ENCODE measurements at regions not wholly inside any gene's neighbourhood (a gene's known extent, or its start where the extent isn't known, plus 50 kb on each side); places are given as distances from the start of the nearest gene placed in this dataset.
A peak's percentile ranks its signal among the peaks of the same experiment; 100 is the strongest.

GRCh38 chr6:150666071-150666470 is 66.4 kb downstream of the PLEKHG1 start:
- Histone ChIP-seq H3K36me3 (ENCODE audit: control insufficient read depth in 2 of 2, insufficient read depth in 2 of 2, low read length in 1 of 2) (no peaks in the 10 kb centered on the region), H3K4me3 (ENCODE audit: low read depth in 1 of 2, low read length in 2 of 2) (no peak overlapping the region), H3K27ac (ENCODE audit: low read depth in 2 of 2, low read length in 1 of 2) (no peak overlapping the region), H3K27me3 (ENCODE audit: control insufficient read depth in 1 of 2, insufficient read depth in 2 of 2, low read length in 2 of 2) (no peaks in the 10 kb centered on the region), H3K9me3 (ENCODE audit: control insufficient read depth in 2 of 2, insufficient read depth in 1 of 2, low read depth in 1 of 2, low read length in 1 of 2) (no peaks in the 10 kb centered on the region), H3K4me1 (ENCODE audit: control insufficient read depth in 2 of 2, insufficient read depth in 2 of 2, low read length in 1 of 2) (peaks cover 0 to 2% of the 10 kb centered on the region in 2 donors)
- WGBS, 2 donors, result 61 to 74% methylated on average over 5 of the region's 5 CpGs

GRCh38 chr6:150667359-150667758 is 67.7 kb downstream of the PLEKHG1 start:
- WGBS, 2 donors, result 39 to 51% methylated on average over 1 of the region's 1 CpG
- H3K27ac ChIP-seq (ENCODE audit: low read depth in 2 of 2, low read length in 1 of 2), result peak overlapping the region in 1 of 2 donors; percentile 82

GRCh38 chr6:150667977-150668716 is 68.5 kb downstream of the PLEKHG1 start:
- peak overlapping the region; percentile 78 to 82 for H3K27ac ChIP-seq (ENCODE audit: low read depth in 2 of 2, low read length in 1 of 2)
- peaks cover 0 to 2% of the 10 kb centered on the region in 2 donors for H3K4me1 ChIP-seq (ENCODE audit: control insufficient read depth in 2 of 2, insufficient read depth in 2 of 2, low read length in 1 of 2)
- H3K36me3 ChIP-seq (ENCODE audit: control insufficient read depth in 2 of 2, insufficient read depth in 2 of 2, low read length in 1 of 2), result no peaks in the 10 kb centered on the region
- no peaks in the 10 kb centered on the region for H3K9me3 ChIP-seq (ENCODE audit: control insufficient read depth in 2 of 2, insufficient read depth in 1 of 2, low read depth in 1 of 2, low read length in 1 of 2)
- no peak overlapping the region for H3K4me3 ChIP-seq (ENCODE audit: low read depth in 1 of 2, low read length in 2 of 2)
- no peaks in the 10 kb centered on the region for H3K27me3 ChIP-seq (ENCODE audit: control insufficient read depth in 1 of 2, insufficient read depth in 2 of 2, low read length in 2 of 2)
- 17 to 27% methylated on average over 8 of the region's 8 CpGs for WGBS, 2 donors

More at GRCh38 chr6:150667359-150667758, 67.7 kb downstream of the PLEKHG1 start:
- no peaks in the 10 kb centered on the region for H3K9me3 ChIP-seq (ENCODE audit: control insufficient read depth in 2 of 2, insufficient read depth in 1 of 2, low read depth in 1 of 2, low read length in 1 of 2)
- H3K4me1 ChIP-seq (ENCODE audit: control insufficient read depth in 2 of 2, insufficient read depth in 2 of 2, low read length in 1 of 2), result peaks cover 0 to 2% of the 10 kb centered on the region in 2 donors
- H3K27me3 ChIP-seq (ENCODE audit: control insufficient read depth in 1 of 2, insufficient read depth in 2 of 2, low read length in 2 of 2), result no peaks in the 10 kb centered on the region
- H3K36me3 ChIP-seq (ENCODE audit: control insufficient read depth in 2 of 2, insufficient read depth in 2 of 2, low read length in 1 of 2), result no peaks in the 10 kb centered on the region
- H3K4me3 ChIP-seq (ENCODE audit: low read depth in 1 of 2, low read length in 2 of 2), result no peak overlapping the region

- H3K4me1 ChIP-seq (ENCODE audit: control insufficient read depth in 2 of 2, insufficient read depth in 2 of 2, low read length in 1 of 2), result peaks cover 0 to 6% of the 10 kb centered on the region in 2 donors
- H3K27me3 ChIP-seq (ENCODE audit: control insufficient read depth in 1 of 2, insufficient read depth in 2 of 2, low read length in 2 of 2), result no peaks in the 10 kb centered on the region
- WGBS, 2 donors, result 15 to 37% methylated on average over 1 of the region's 1 CpG
- no peak overlapping the region for H3K4me3 ChIP-seq (ENCODE audit: low read depth in 1 of 2, low read length in 2 of 2)
- H3K9me3 ChIP-seq (ENCODE audit: control insufficient read depth in 2 of 2, insufficient read depth in 1 of 2, low read depth in 1 of 2, low read length in 1 of 2), result no peaks in the 10 kb centered on the region
- peak overlapping the region; percentile 54 to 66 for H3K27ac ChIP-seq (ENCODE audit: low read depth in 2 of 2, low read length in 1 of 2)
- H3K36me3 ChIP-seq (ENCODE audit: control insufficient read depth in 2 of 2, insufficient read depth in 2 of 2, low read length in 1 of 2), result no peaks in the 10 kb centered on the region
These were observed 69.2 kb downstream of the PLEKHG1 start for GRCh38 chr6:150668900-150669302.

- peaks cover 0 to 8% of the 10 kb centered on the region in 2 donors for H3K4me1 ChIP-seq (ENCODE audit: control insufficient read depth in 2 of 2, insufficient read depth in 2 of 2, low read length in 1 of 2)
- H3K36me3 ChIP-seq (ENCODE audit: control insufficient read depth in 2 of 2, insufficient read depth in 2 of 2, low read length in 1 of 2), result no peaks in the 10 kb centered on the region
- no peaks in the 10 kb centered on the region for H3K9me3 ChIP-seq (ENCODE audit: control insufficient read depth in 2 of 2, insufficient read depth in 1 of 2, low read depth in 1 of 2, low read length in 1 of 2)
- no peaks in the 10 kb centered on the region for H3K27me3 ChIP-seq (ENCODE audit: control insufficient read depth in 1 of 2, insufficient read depth in 2 of 2, low read length in 2 of 2)
- 96 to 98% methylated on average over 7 of the region's 7 CpGs for WGBS, 2 donors
- no peak overlapping the region for H3K27ac ChIP-seq (ENCODE audit: low read depth in 2 of 2, low read length in 1 of 2)
- no peak overlapping the region for H3K4me3 ChIP-seq (ENCODE audit: low read depth in 1 of 2, low read length in 2 of 2)
These were observed 70.6 kb downstream of the PLEKHG1 start for GRCh38 chr6:150670311-150670710.

- Histone ChIP-seq H3K27me3 (ENCODE audit: control insufficient read depth in 1 of 2, insufficient read depth in 2 of 2, low read length in 2 of 2) (no peaks in the 10 kb centered on the region), H3K4me1 (ENCODE audit: control insufficient read depth in 2 of 2, insufficient read depth in 2 of 2, low read length in 1 of 2) (peaks cover 0 to 6% of the 10 kb centered on the region in 2 donors)
- WGBS, 2 donors, result 24 to 29% methylated on average over 2 of the region's 2 CpGs
These were observed 73.1 kb downstream of the PLEKHG1 start for GRCh38 chr6:150672800-150673199.

GRCh38 chr6:150673720-150674346 is 74.1 kb downstream of the PLEKHG1 start:
- H3K4me1 ChIP-seq (ENCODE audit: control insufficient read depth in 2 of 2, insufficient read depth in 2 of 2, low read length in 1 of 2), result peaks cover 0 to 6% of the 10 kb centered on the region in 2 donors
- no peaks in the 10 kb centered on the region for H3K27me3 ChIP-seq (ENCODE audit: control insufficient read depth in 1 of 2, insufficient read depth in 2 of 2, low read length in 2 of 2)
- H3K36me3 ChIP-seq (ENCODE audit: control insufficient read depth in 2 of 2, insufficient read depth in 2 of 2, low read length in 1 of 2), result no peaks in the 10 kb centered on the region
- no peak overlapping the region for H3K4me3 ChIP-seq (ENCODE audit: low read depth in 1 of 2, low read length in 2 of 2)
- WGBS, 2 donors, result 67 to 80% methylated on average over 9 of the region's 9 CpGs
- H3K27ac ChIP-seq (ENCODE audit: low read depth in 2 of 2, low read length in 1 of 2), result peak overlapping the region; percentile 29 to 71
- no peaks in the 10 kb centered on the region for H3K9me3 ChIP-seq (ENCODE audit: control insufficient read depth in 2 of 2, insufficient read depth in 1 of 2, low read depth in 1 of 2, low read length in 1 of 2)

More at GRCh38 chr6:150672800-150673199, 73.1 kb downstream of the PLEKHG1 start:
- Histone ChIP-seq H3K4me3 (ENCODE audit: low read depth in 1 of 2, low read length in 2 of 2) (no peak overlapping the region), H3K27ac (ENCODE audit: low read depth in 2 of 2, low read length in 1 of 2) (no peak overlapping the region), H3K9me3 (ENCODE audit: control insufficient read depth in 2 of 2, insufficient read depth in 1 of 2, low read depth in 1 of 2, low read length in 1 of 2) (no peaks in the 10 kb centered on the region), H3K36me3 (ENCODE audit: control insufficient read depth in 2 of 2, insufficient read depth in 2 of 2, low read length in 1 of 2) (no peaks in the 10 kb centered on the region)

- Histone ChIP-seq H3K36me3 (ENCODE audit: control insufficient read depth in 2 of 2, insufficient read depth in 2 of 2, low read length in 1 of 2) (no peaks in the 10 kb centered on the region), H3K27ac (ENCODE audit: low read depth in 2 of 2, low read length in 1 of 2) (no peak overlapping the region), H3K27me3 (ENCODE audit: control insufficient read depth in 1 of 2, insufficient read depth in 2 of 2, low read length in 2 of 2) (no peaks in the 10 kb centered on the region), H3K4me3 (ENCODE audit: low read depth in 1 of 2, low read length in 2 of 2) (no peak overlapping the region), H3K9me3 (ENCODE audit: control insufficient read depth in 2 of 2, insufficient read depth in 1 of 2, low read depth in 1 of 2, low read length in 1 of 2) (no peaks in the 10 kb centered on the region), H3K4me1 (ENCODE audit: control insufficient read depth in 2 of 2, insufficient read depth in 2 of 2, low read length in 1 of 2) (peaks cover 0 to 6% of the 10 kb centered on the region in 2 donors)
- WGBS, 2 donors, result 62 to 69% methylated on average over 4 of the region's 4 CpGs
These were observed 76.7 kb downstream of the PLEKHG1 start for GRCh38 chr6:150676344-150676743.

GRCh38 chr6:150676772-150677171 is 77.1 kb downstream of the PLEKHG1 start:
- no peak overlapping the region for H3K4me3 ChIP-seq (ENCODE audit: low read depth in 1 of 2, low read length in 2 of 2)
- H3K27ac ChIP-seq (ENCODE audit: low read depth in 2 of 2, low read length in 1 of 2), result peak overlapping the region in 1 of 2 donors; percentile 54
- peaks cover 0 to 7% of the 10 kb centered on the region in 2 donors for H3K4me1 ChIP-seq (ENCODE audit: control insufficient read depth in 2 of 2, insufficient read depth in 2 of 2, low read length in 1 of 2)
- H3K36me3 ChIP-seq (ENCODE audit: control insufficient read depth in 2 of 2, insufficient read depth in 2 of 2, low read length in 1 of 2), result no peaks in the 10 kb centered on the region
- 91 to 97% methylated on average over 2 of the region's 2 CpGs for WGBS, 2 donors
- no peaks in the 10 kb centered on the region for H3K27me3 ChIP-seq (ENCODE audit: control insufficient read depth in 1 of 2, insufficient read depth in 2 of 2, low read length in 2 of 2)
- H3K9me3 ChIP-seq (ENCODE audit: control insufficient read depth in 2 of 2, insufficient read depth in 1 of 2, low read depth in 1 of 2, low read length in 1 of 2), result no peaks in the 10 kb centered on the region
